Activated B cell treated with CpG ODN at 0.5 μM for 24 hours (primary cell): ENCODE measurements at regions not wholly inside any gene's neighbourhood (a gene's known extent, or its start where the extent isn't known, plus 50 kb on each side); places are given as distances from the start of the nearest gene placed in this dataset.

Experiments
- ATAC-seq: fragments of 200-7000 bp; cut with Tn5 transposase; one replicate; pipeline ENCODE4 v1.10.0; 2021; ENCODE audit warnings: low read depth, mild to moderate bottlenecking, moderate library complexity
- CTCF ChIA-PET: fragments of 350-600 bp; sonication (Branson Sonifier 250); formaldehyde crosslinking; loops from one replicate; lab custom pipeline; 2021; ENCODE audit warnings: antibody characterized with exemption; lab: Charles Lee
- POLR2A ChIA-PET: fragments of 350-600 bp; sonication (Branson Sonifier 250); formaldehyde crosslinking; loops from one replicate; lab custom pipeline; 2021; ENCODE audit warnings: antibody characterized with exemption; lab: Charles Lee
- DNase-seq: peaks from one replicate; pipeline ENCODE4 v3.0.0; 2022
- H3K27ac Mint-ChIP-seq: one replicate; pipeline ENCODE4 v1.8.0; 2020; ENCODE audit warnings: mixed read lengths
- H3K27me3 Mint-ChIP-seq: one replicate; pipeline ENCODE4 v1.8.0; 2021; ENCODE audit warnings: mixed read lengths
- H3K36me3 Mint-ChIP-seq: one replicate; pipeline ENCODE4 v1.8.0; 2021; ENCODE audit warnings: low read depth, mixed read lengths
- H3K4me1 Mint-ChIP-seq: one replicate; pipeline ENCODE4 v1.8.0; 2021; ENCODE audit warnings: mixed read lengths
- H3K4me3 Mint-ChIP-seq: one replicate; pipeline ENCODE4 v1.8.0; 2020; ENCODE audit warnings: mild to moderate bottlenecking, mixed read lengths
- H3K9me3 Mint-ChIP-seq: one replicate; pipeline ENCODE4 v1.8.0; 2020; ENCODE audit warnings: mixed read lengths
- CTCF ChIP-seq: fragments of 200-600 bp; IDR thresholded peaks from one replicate; pipeline ENCODE4 v1.8.0; 2022; ENCODE audit warnings: antibody characterized with exemption, mild to moderate bottlenecking
- intact Hi-C: fragments of 100-400 bp; cut with micrococcal nuclease; formaldehyde crosslinking; loops from one replicate; pipeline ENCODE4 v1.15.1; 2024

- no peak for TF ChIP-seq CTCF
- H3K27me3 Mint-ChIP-seq = no peaks in the 10 kb centered on the region
- H3K36me3 Mint-ChIP-seq = no peaks in the 10 kb centered on the region
- no peak for ATAC-seq
- ChIA-PET POLR2A (no interaction called here), CTCF (no interaction called here)
- no peak overlapping the region for H3K4me3 Mint-ChIP-seq
- no peak for DNase-seq
- peaks cover 14% of the 10 kb centered on the region for H3K9me3 Mint-ChIP-seq
- no peak overlapping the region for H3K27ac Mint-ChIP-seq
- no peaks in the 10 kb centered on the region for H3K4me1 Mint-ChIP-seq
- intact Hi-C loops = no loop called here
Measured at GRCh38 chr5:155759252-155759651, 567.7 kb upstream of the SGCD start.

GRCh38 chr5:155759984-155760383 lies 567.0 kb upstream of the SGCD start:
- TF ChIP-seq CTCF = no peak

DNA sequence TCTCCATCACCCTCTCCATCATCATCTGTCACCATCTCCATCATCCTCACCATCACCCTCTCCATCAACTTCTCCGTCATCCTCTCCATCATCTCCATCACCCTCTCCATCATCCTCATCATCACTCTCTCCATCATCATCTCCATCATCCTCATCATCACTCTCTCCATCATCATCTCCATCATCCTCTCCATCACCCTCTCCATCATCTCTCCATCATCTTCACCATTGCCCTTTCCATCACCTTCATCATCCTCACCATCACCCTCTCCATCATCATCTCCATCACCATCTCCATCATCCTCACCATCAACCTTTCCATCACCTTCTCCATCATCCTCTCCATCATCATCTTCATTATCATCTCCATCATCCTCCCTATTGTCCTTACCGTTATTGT lies 565.5 kb upstream of the SGCD start:
- Mint-ChIP-seq H3K4me3 (no peak overlapping the region), H3K4me1 (no peaks in the 10 kb centered on the region), H3K36me3 (no peaks in the 10 kb centered on the region), H3K27ac (no peak overlapping the region), H3K9me3 (peaks cover 14% of the 10 kb centered on the region), H3K27me3 (no peaks in the 10 kb centered on the region)
- ChIA-PET POLR2A (no interaction called here), CTCF (no interaction called here)
- TF ChIP-seq CTCF = no peak
- no peak for DNase-seq
- intact Hi-C loops = no loop called here
- no peak for ATAC-seq

More at GRCh38 chr5:155759984-155760383, 567.0 kb upstream of the SGCD start:
- Mint-ChIP-seq H3K27me3 (no peaks in the 10 kb centered on the region), H3K9me3 (peaks cover 14% of the 10 kb centered on the region), H3K4me1 (no peaks in the 10 kb centered on the region), H3K27ac (no peak overlapping the region), H3K4me3 (no peak overlapping the region), H3K36me3 (no peaks in the 10 kb centered on the region)
- POLR2A ChIA-PET = no interaction called here
- DNase-seq (no peak), ATAC-seq (no peak)
- CTCF ChIA-PET = no interaction called here
- intact Hi-C loops = no loop called here

DNA sequence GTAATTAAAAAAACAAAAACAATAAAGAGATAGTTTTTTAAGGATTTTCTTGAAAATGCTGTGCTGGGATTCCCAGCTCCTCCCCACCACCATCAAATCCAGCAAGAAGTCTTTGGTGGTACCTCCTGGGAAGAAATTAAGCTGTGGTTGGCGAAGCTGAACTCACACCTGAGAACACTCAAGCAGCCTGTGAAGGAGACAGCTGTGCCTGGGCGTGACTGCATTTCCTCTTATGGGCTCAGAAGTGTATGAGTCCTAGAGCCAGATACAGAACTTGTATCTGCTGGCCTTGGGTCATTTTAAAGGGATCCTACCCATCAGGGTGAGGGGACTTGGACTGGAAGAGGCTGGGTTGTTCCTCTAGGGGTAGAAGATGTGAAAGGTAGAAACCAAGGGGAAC lies 561.2 kb upstream of the SGCD start:
- H3K36me3 Mint-ChIP-seq = no peaks in the 10 kb centered on the region
- H3K27ac Mint-ChIP-seq = no peak overlapping the region
- H3K4me1 Mint-ChIP-seq = no peaks in the 10 kb centered on the region
- ATAC-seq (no peak), DNase-seq (no peak)
- ChIA-PET CTCF (no interaction called here), POLR2A (no interaction called here)
- no peak for TF ChIP-seq CTCF
- no peak overlapping the region for H3K4me3 Mint-ChIP-seq
- intact Hi-C loops = no loop called here
- H3K9me3 Mint-ChIP-seq = peaks cover 9% of the 10 kb centered on the region
- H3K27me3 Mint-ChIP-seq = no peaks in the 10 kb centered on the region

DNA sequence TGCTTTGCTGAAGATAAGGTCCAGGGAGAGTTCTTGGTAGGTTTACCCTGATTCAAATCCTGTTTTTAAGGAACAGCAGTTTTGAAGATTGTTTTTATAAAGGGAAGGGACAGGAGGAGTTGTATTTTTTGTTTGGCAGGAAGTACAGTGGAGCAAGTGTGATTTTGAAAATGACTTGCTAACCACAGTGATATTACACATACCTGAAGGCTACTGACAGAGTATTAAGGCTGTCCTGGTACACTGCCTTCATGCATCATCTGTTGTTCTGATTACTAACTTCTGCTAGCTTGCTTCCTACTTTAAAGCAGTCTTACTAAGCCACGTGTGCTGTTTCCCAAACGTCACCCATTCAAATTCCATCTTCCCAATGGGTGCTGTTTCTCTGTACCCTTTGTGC lies 559.5 kb upstream of the SGCD start:
- H3K27ac Mint-ChIP-seq = no peak overlapping the region
- ATAC-seq = no peak
- no peak for TF ChIP-seq CTCF
- H3K27me3 Mint-ChIP-seq = no peaks in the 10 kb centered on the region
- no peak overlapping the region for H3K4me3 Mint-ChIP-seq
- H3K9me3 Mint-ChIP-seq = no peaks in the 10 kb centered on the region
- intact Hi-C loops = no loop called here
- DNase-seq = no peak
- no peaks in the 10 kb centered on the region for H3K4me1 Mint-ChIP-seq
- no peaks in the 10 kb centered on the region for H3K36me3 Mint-ChIP-seq
- CTCF ChIA-PET = interaction anchor here (0.6 kb wide), 1 partner anchor 832 kb away, joined by 4 read pairs; no protein-coding TSS in a partner anchor
- POLR2A ChIA-PET = no interaction called here
